ENCODE measurements at regions not wholly inside any gene's neighbourhood (a gene's known extent, or its start where the extent isn't known, plus 50 kb on each side); places are given as distances from the start of the nearest gene placed in this dataset.

DNA sequence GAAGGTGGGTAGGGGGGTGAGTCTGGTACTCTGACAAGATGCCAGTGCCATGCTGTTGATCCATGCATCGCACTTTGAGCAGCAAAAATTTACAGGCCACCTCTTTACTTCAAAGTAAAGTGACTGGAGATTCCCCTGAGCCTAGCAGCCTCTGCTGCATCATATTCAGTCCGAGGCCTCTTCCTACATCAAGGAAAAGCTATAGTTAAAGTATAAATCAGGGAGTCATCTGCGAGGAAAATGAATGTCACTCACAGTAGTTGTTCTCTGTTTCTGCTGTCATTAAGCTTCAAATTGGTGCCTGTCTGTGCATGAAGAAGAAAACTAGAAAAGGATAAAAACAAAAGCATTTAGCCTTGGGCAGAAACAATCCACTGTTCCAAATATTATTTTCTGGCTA, 706.2 kb downstream of the TBL1XR1 start:
- TF ChIP-seq, protein P1, sequence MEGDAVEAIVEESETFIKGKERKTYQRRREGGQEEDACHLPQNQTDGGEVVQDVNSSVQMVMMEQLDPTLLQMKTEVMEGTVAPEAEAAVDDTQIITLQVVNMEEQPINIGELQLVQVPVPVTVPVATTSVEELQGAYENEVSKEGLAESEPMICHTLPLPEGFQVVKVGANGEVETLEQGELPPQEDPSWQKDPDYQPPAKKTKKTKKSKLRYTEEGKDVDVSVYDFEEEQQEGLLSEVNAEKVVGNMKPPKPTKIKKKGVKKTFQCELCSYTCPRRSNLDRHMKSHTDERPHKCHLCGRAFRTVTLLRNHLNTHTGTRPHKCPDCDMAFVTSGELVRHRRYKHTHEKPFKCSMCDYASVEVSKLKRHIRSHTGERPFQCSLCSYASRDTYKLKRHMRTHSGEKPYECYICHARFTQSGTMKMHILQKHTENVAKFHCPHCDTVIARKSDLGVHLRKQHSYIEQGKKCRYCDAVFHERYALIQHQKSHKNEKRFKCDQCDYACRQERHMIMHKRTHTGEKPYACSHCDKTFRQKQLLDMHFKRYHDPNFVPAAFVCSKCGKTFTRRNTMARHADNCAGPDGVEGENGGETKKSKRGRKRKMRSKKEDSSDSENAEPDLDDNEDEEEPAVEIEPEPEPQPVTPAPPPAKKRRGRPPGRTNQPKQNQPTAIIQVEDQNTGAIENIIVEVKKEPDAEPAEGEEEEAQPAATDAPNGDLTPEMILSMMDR (IDR thresholded peaks at IDR 0.05; ENCODE audit: insufficient read depth, low read length) = no peak
- no peak for DNase-seq (ENCODE audit: low read depth)
- H3K4me3 ChIP-seq (ENCODE audit: low read depth, low read length) = no peak overlapping the region

DNA sequence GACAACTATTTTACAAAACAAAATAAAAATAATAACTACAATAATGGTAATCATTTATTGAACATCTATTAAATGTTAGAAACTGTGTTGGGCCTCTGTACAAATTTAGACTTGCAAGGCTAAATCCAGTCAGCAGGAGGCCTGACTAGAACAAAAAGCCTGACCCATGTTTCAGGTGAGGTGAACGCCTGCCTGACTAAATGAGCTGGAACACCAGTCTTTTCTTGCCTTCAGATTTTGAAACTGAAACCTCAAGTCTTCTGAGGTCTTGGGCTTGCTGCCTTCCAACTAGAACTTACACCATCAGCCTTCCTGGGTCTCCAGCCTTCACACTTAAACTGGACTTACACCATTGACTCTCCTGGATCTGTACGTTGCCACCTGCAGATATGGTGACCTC, 706.9 kb downstream of the TBL1XR1 start:
- TF ChIP-seq, protein P1 (IDR thresholded peaks at IDR 0.05; ENCODE audit: insufficient read depth, low read length) = no peak
- DNase-seq (ENCODE audit: low read depth) = no peak
- H3K4me3 ChIP-seq (ENCODE audit: low read depth, low read length) = no peak overlapping the region

DNA sequence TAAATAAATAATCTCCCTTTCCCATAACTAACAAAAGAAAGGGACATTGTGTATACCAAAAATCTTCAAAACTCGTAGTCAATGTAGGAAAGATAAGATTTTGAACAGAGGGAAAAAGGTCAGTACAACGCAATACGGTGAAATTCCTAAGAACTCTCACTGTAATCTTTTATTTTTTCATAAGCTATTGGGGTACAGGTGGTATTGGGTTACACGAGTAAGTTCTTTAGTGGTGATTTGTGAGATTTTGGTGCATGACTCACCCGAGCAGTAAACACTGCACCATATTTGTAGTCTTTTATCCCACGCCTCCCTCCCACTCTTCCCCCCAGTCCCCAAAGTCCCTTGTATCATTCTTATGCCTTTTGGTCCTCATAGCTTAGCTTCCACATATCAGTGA, 718.0 kb downstream of the TBL1XR1 start:
- H3K4me3 ChIP-seq (ENCODE audit: low read depth, low read length) = no peak overlapping the region
- TF ChIP-seq, protein P1 (IDR thresholded peaks at IDR 0.05; ENCODE audit: insufficient read depth, low read length) = no peak
- DNase-seq (ENCODE audit: low read depth) = no peak

DNA sequence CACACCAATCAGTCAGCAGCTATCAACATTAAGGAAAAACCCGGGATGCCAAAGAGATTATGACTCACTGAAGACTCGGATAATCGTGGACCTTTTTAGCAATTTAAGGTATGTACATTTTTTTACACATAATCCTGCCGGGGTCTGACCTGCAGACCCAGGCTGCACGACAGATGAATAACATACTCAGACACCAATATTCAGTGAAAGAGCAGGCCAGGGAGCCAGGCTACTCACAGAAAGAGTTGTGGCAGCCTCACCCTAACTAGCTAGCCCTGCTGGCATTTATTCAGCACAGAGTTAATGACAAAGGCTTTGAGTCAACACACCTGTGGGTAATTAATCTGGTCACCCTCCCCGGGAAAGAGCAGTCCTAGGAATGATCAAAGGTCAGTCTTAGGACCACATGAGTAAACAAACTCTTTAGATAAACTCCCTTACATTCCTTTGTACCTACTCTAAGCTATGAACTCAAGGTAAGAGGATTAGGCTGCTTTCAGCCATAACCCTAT, 727.5 kb downstream of the TBL1XR1 start:
- TF ChIP-seq, protein P1 (IDR thresholded peaks at IDR 0.05; ENCODE audit: insufficient read depth, low read length) = no peak
- H3K4me3 ChIP-seq (ENCODE audit: low read depth, low read length) = no peak overlapping the region
- no peak for DNase-seq (ENCODE audit: low read depth)

DNA sequence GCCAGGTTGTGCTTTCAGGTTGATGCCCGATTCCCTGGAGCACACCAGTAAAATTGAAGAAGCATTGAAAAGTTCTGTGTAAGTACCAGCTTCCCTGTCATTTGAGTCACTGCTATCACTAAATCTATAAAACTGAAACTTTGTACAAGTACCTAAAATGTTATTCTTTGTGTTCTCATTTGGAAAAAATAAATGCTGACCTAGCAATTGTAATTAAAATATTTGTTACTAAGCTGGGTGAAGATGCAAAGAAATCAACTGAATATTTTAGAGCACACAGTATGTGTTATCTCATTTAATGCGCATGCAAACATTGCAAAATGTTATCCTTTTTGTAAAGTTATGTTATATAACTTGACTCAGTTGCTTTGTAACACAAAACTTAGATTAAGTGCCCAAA, 733.7 kb downstream of the TBL1XR1 start:
- H3K4me3 ChIP-seq (ENCODE audit: low read depth, low read length) = no peak overlapping the region
- TF ChIP-seq, protein P1 (IDR thresholded peaks at IDR 0.05; ENCODE audit: insufficient read depth, low read length) = no peak
- DNase-seq (ENCODE audit: low read depth) = no peak

DNA sequence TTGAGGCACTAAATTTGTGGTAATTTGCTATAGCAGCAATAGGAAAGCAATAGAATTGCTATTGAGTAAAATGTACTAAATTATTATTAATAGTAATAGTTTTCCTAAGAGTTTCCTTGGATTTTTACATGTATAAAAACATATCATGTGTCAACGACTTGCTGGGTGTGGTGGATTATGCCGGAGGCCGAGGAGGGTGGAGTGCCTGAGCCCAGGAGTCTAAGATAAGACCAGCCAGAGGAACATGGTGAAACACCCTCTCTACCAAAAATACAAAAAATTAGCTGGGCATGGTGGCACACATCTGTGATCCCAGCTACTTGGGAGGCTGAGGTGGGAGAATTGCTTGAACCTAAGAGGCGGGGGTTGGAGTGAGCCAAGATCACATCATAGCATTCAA, 749.9 kb downstream of the TBL1XR1 start:
- TF ChIP-seq, protein P1 (IDR thresholded peaks at IDR 0.05; ENCODE audit: insufficient read depth, low read length) = no peak
- no peak overlapping the region for H3K4me3 ChIP-seq (ENCODE audit: low read depth, low read length)
- no peak for DNase-seq (ENCODE audit: low read depth)

DNA sequence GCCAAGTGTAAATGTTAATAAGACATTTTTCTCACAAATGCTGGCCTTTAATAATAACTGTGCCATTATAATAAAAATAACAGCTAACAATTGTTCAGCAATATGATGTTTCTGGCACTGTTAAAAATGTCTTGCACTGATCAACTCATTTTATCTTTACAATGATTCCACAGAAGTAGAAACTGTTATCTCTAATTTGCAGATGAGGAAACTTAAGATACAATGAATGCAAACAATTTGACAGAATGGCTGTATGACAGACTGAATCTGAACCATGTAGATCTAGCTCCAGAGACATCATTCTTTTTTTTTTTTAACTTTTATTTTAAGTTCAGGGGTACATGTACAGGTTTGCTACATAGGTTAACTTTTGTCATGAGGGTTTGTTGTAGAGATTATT, 755.0 kb downstream of the TBL1XR1 start:
- H3K4me3 ChIP-seq (ENCODE audit: low read depth, low read length) = no peak overlapping the region
- DNase-seq (ENCODE audit: low read depth) = no peak
- TF ChIP-seq, protein P1 (IDR thresholded peaks at IDR 0.05; ENCODE audit: insufficient read depth, low read length) = no peak
